Panc1 (cell line): ENCODE measurements at regions not wholly inside any gene's neighbourhood (a gene's known extent, or its start where the extent isn't known, plus 50 kb on each side); places are given as distances from the start of the nearest gene placed in this dataset.

Source experiments
- CTCF ChIP-seq: fragments of 450-650 bp; IDR thresholded peaks from 2 replicates; pipeline ENCODE4 v1.5.1; 2017; ENCODE audit warnings: mild to moderate bottlenecking
- POLR2AphosphoS5 ChIP-seq: IDR thresholded peaks from 2 replicates; pipeline ENCODE4 v1.6.1; 2012; ENCODE audit warnings: mild to moderate bottlenecking, low read depth, low read length, moderate library complexity
- REST ChIP-seq, 2 experiments: IDR thresholded peaks; 2 replicates each; pipeline ENCODE4 v1.6.1; 2011 to 2012; ENCODE audit warnings: low read depth in 2 of 2, control low read depth in 1 of 2, low read length in 1 of 2, mild to moderate bottlenecking in 1 of 2, moderate library complexity in 1 of 2; ENCODE audit not compliant: insufficient read depth in 1 of 2
- SIN3A ChIP-seq: IDR thresholded peaks from 2 replicates; pipeline ENCODE4 v1.6.1; 2012; ENCODE audit warnings: low read depth, mild to moderate bottlenecking, low read length, moderate library complexity, borderline replicate concordance; ENCODE audit not compliant: insufficient read depth

- no peak for TF ChIP-seq POLR2AphosphoS5
- no peak for TF ChIP-seq CTCF
- TF ChIP-seq REST (IDR thresholded peaks at IDR 0.05; ENCODE audit: insufficient read depth in 1 of 2, low read depth in 2 of 2, low read length in 1 of 2), result no peak
- no peak for TF ChIP-seq SIN3A
These were observed 156.3 kb upstream of the UBE2E1 start for GRCh38 chr3:23649448-23649847.
